WTC11 (cell line): ENCODE measurements at regions not wholly inside any gene's neighbourhood (a gene's known extent, or its start where the extent isn't known, plus 50 kb on each side); places are given as distances from the start of the nearest gene placed in this dataset.
"Not testable (repeated sequence)": the region's sequence is repeated elsewhere in the genome, so short reads cannot be mapped to it uniquely, and the experiment has no call there.

Experiments used
- GABPB1 ChIP-seq: sonication (generic); formaldehyde crosslinking; IDR thresholded peaks from 2 replicates; pipeline ENCODE4 v1.8.1; 2023; ENCODE audit warnings: mild to moderate bottlenecking, missing genetic modification reagents
- NFATC4 ChIP-seq: fragments of 250-450 bp; sonication (Bioruptor Pico); IDR thresholded peaks from 2 replicates; pipeline ENCODE4 v1.9.0; 2021; ENCODE audit warnings: mild to moderate bottlenecking
- NFYB ChIP-seq: sonication (generic); formaldehyde crosslinking; conservative IDR thresholded peaks from 2 replicates; pipeline ENCODE4 v1.8.0; 2022; ENCODE audit warnings: low read depth, missing genetic modification reagents
- TEAD1 ChIP-seq: sonication (generic); formaldehyde crosslinking; IDR thresholded peaks from 2 replicates; pipeline ENCODE4 v1.8.0; 2022; ENCODE audit warnings: mild to moderate bottlenecking, missing genetic modification reagents
- TF ChIP-seq, protein P1 (sequence below): fragments of 200-600 bp; IDR thresholded peaks from 2 replicates; pipeline ENCODE4 v1.8.0; 2022; ENCODE audit warnings: antibody characterized with exemption
- TF ChIP-seq, protein P2 (sequence below): sonication (generic); formaldehyde crosslinking; IDR thresholded peaks from 2 replicates; pipeline ENCODE4 v1.8.1; 2022; ENCODE audit warnings: low read depth, missing genetic modification reagents, borderline replicate concordance
- TF ChIP-seq, protein P3 (sequence below): sonication (generic); formaldehyde crosslinking; IDR thresholded peaks from 2 replicates; pipeline ENCODE4 v1.8.0; 2023; ENCODE audit warnings: missing genetic modification reagents

DNA sequence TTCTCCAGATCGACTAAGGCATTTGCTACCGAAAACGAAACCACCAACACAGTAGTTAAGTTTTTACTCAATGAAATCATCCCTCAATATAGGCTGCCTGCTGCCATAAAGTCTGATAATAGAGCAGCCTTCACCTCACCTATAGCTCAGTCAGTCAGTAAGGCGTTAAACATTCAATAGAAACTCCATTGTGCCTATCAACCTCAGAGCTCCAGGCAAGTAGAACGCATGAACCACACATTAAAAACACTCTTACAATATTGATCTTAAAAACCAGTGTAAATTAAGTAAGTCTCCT, 160.6 kb downstream of the DEFB131A start:
- TF ChIP-seq, protein P1, sequence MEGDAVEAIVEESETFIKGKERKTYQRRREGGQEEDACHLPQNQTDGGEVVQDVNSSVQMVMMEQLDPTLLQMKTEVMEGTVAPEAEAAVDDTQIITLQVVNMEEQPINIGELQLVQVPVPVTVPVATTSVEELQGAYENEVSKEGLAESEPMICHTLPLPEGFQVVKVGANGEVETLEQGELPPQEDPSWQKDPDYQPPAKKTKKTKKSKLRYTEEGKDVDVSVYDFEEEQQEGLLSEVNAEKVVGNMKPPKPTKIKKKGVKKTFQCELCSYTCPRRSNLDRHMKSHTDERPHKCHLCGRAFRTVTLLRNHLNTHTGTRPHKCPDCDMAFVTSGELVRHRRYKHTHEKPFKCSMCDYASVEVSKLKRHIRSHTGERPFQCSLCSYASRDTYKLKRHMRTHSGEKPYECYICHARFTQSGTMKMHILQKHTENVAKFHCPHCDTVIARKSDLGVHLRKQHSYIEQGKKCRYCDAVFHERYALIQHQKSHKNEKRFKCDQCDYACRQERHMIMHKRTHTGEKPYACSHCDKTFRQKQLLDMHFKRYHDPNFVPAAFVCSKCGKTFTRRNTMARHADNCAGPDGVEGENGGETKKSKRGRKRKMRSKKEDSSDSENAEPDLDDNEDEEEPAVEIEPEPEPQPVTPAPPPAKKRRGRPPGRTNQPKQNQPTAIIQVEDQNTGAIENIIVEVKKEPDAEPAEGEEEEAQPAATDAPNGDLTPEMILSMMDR, result not testable (repeated sequence)
- TF ChIP-seq TEAD1 (CRISPR knock-in tag); NFATC4; NFYB (CRISPR knock-in tag); GABPB1 (CRISPR knock-in tag): not testable (repeated sequence)
- TF ChIP-seq, protein P2, sequence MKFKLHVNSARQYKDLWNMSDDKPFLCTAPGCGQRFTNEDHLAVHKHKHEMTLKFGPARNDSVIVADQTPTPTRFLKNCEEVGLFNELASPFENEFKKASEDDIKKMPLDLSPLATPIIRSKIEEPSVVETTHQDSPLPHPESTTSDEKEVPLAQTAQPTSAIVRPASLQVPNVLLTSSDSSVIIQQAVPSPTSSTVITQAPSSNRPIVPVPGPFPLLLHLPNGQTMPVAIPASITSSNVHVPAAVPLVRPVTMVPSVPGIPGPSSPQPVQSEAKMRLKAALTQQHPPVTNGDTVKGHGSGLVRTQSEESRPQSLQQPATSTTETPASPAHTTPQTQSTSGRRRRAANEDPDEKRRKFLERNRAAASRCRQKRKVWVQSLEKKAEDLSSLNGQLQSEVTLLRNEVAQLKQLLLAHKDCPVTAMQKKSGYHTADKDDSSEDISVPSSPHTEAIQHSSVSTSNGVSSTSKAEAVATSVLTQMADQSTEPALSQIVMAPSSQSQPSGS (CRISPR knock-in tag), result not testable (repeated sequence)
- TF ChIP-seq, protein P3, sequence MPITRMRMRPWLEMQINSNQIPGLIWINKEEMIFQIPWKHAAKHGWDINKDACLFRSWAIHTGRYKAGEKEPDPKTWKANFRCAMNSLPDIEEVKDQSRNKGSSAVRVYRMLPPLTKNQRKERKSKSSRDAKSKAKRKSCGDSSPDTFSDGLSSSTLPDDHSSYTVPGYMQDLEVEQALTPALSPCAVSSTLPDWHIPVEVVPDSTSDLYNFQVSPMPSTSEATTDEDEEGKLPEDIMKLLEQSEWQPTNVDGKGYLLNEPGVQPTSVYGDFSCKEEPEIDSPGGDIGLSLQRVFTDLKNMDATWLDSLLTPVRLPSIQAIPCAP (CRISPR knock-in tag), result not testable (repeated sequence)
